ENCODE measurements at regions not wholly inside any gene's neighbourhood (a gene's known extent, or its start where the extent isn't known, plus 50 kb on each side); places are given as distances from the start of the nearest gene placed in this dataset.
"Not testable (repeated sequence)": the region's sequence is repeated elsewhere in the genome, so short reads cannot be mapped to it uniquely, and the experiment has no call there.

DNA sequence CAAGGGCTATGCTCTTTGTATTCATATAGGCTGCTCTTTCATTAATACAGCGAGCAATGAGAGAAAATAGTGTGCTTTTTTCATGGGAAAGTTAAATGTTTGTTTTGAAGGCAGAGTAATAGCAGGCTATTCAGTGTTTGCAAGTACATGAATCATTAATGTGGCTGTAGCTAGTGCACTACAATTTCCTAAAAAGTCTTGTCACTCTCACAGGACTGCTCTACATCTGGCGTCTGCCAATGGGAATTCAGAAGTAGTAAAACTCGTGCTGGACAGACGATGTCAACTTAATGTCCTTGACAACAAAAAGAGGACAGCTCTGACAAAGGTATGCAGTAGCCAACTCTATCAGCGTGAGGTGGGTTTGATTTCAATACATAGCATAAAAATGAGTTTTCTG lies 68.9 kb downstream of the CCDC74A start:
- TF ChIP-seq POLR2A, POLR2AphosphoS5 (IDR thresholded peaks at IDR 0.05; ENCODE audit: low read depth, low read length): not testable (repeated sequence)
